ENCODE measurements at regions not wholly inside any gene's neighbourhood (a gene's known extent, or its start where the extent isn't known, plus 50 kb on each side); places are given as distances from the start of the nearest gene placed in this dataset.
A peak's percentile ranks its signal among the peaks of the same experiment; 100 is the strongest.

GRCh38 chr4:19381068-19381467 lies 870.6 kb upstream of the SLIT2 start:
- Histone ChIP-seq H3K4me3 (no peak overlapping the region), H3K4me1 (replicated peaks in 1 of 2) (no peaks in the 10 kb centered on the region), H3K27ac (no peak overlapping the region)
- no peak for ATAC-seq (replicated peaks in 6 of 8)
- WGBS, 10 experiments: 14 to 100% (median 89%) methylated on average over 1 of the region's 1 CpG; no CpG with 5 or more reads in 1 of the 10 experiments
- in situ Hi-C loops (cut with MboI; ENCODE audit: low pct_unique_long_range_greater_than_20kb in 2 of 9, low sequenced_read_pairs in 9 of 9, unreplicated experiment in 9 of 9): no loop called here

- WGBS, 10 experiments: 38 to 100% (median 92%) methylated on average over 1 to 2 of the region's 2 CpGs
- Histone ChIP-seq H3K4me1 (replicated peaks in 1 of 2) (no peaks in the 10 kb centered on the region), H3K27ac (no peak overlapping the region), H3K4me3 (no peak overlapping the region)
- in situ Hi-C loops (cut with MboI; ENCODE audit: low pct_unique_long_range_greater_than_20kb in 2 of 9, low sequenced_read_pairs in 9 of 9, unreplicated experiment in 9 of 9): no loop called here
- ATAC-seq (replicated peaks in 6 of 8): no peak
Observed at GRCh38 chr4:19380600-19380999, 871.1 kb upstream of the SLIT2 start.

- H3K27ac ChIP-seq: no peak overlapping the region
- ATAC-seq (replicated peaks in 6 of 8): no peak
- H3K4me3 ChIP-seq: no peak overlapping the region
- 45 to 100% (median 81%) methylated on average over 1 to 6 of the region's 6 CpGs for WGBS, 10 experiments
- peaks cover 0 to 7% of the 10 kb centered on the region in 2 donors for H3K4me1 ChIP-seq (replicated peaks in 1 of 2)
- in situ Hi-C loops (cut with MboI; ENCODE audit: low pct_unique_long_range_greater_than_20kb in 2 of 9, low sequenced_read_pairs in 9 of 9, unreplicated experiment in 9 of 9): no loop called here
Observed at GRCh38 chr4:19379191-19379708, 872.5 kb upstream of the SLIT2 start.

GRCh38 chr4:19375931-19376330 lies 875.8 kb upstream of the SLIT2 start:
- in situ Hi-C loops (cut with MboI; ENCODE audit: low pct_unique_long_range_greater_than_20kb in 2 of 9, low sequenced_read_pairs in 9 of 9, unreplicated experiment in 9 of 9): no loop called here
- ATAC-seq (replicated peaks in 6 of 8): no peak

GRCh38 chr4:19375136-19375804 lies 876.4 kb upstream of the SLIT2 start:
- no peak for ATAC-seq (replicated peaks in 6 of 8)
- Histone ChIP-seq H3K4me1 (replicated peaks in 1 of 2) (peaks cover 0 to 7% of the 10 kb centered on the region in 2 donors), H3K4me3 (no peak overlapping the region), H3K27ac (no peak overlapping the region)
- WGBS, 10 experiments: 60 to 100% (median 78%) methylated on average over 1 to 4 of the region's 4 CpGs; no CpG with 5 or more reads in 1 of the 10 experiments
- in situ Hi-C loops (cut with MboI; ENCODE audit: low pct_unique_long_range_greater_than_20kb in 2 of 9, low sequenced_read_pairs in 9 of 9, unreplicated experiment in 9 of 9): no loop called here

More at GRCh38 chr4:19375931-19376330, 875.8 kb upstream of the SLIT2 start:
- Histone ChIP-seq H3K27ac (no peak overlapping the region), H3K4me1 (replicated peaks in 1 of 2) (peaks cover 0 to 7% of the 10 kb centered on the region in 2 donors), H3K4me3 (no peak overlapping the region)
- 50 to 100% (median 100%) methylated on average over 1 to 2 of the region's 2 CpGs; no CpG with 5 or more reads in 5 of the 10 experiments for WGBS, 10 experiments

GRCh38 chr4:19372390-19372789 lies 879.3 kb upstream of the SLIT2 start:
- in situ Hi-C loops (cut with MboI; ENCODE audit: low pct_unique_long_range_greater_than_20kb in 2 of 9, low sequenced_read_pairs in 9 of 9, unreplicated experiment in 9 of 9): no loop called here
- Histone ChIP-seq H3K27ac (no peak overlapping the region), H3K4me3 (no peak overlapping the region), H3K4me1 (replicated peaks in 1 of 2) (peaks cover 0 to 7% of the 10 kb centered on the region in 2 donors)
- WGBS, 10 experiments: 100% methylated on average over 1 of the region's 2 CpGs; no CpG with 5 or more reads in 8 of the 10 experiments
- ATAC-seq (replicated peaks in 6 of 8): peak in 2 of 8 experiments; percentile 78 to 83

- no peak overlapping the region for H3K27ac ChIP-seq
- H3K4me1 ChIP-seq (replicated peaks in 1 of 2): no peaks in the 10 kb centered on the region
- in situ Hi-C loops (cut with MboI; ENCODE audit: low pct_unique_long_range_greater_than_20kb in 2 of 9, low sequenced_read_pairs in 9 of 9, unreplicated experiment in 9 of 9): no loop called here
- no peak for ATAC-seq (replicated peaks in 6 of 8)
- H3K4me3 ChIP-seq: no peak overlapping the region
- WGBS, 10 experiments: 57 to 100% (median 96%) methylated on average over 1 to 2 of the region's 3 CpGs; no CpG with 5 or more reads in 6 of the 10 experiments
Observed at GRCh38 chr4:19368800-19369199, 882.9 kb upstream of the SLIT2 start.

- Histone ChIP-seq H3K4me3 (no peak overlapping the region), H3K27ac (no peak overlapping the region), H3K4me1 (replicated peaks in 1 of 2) (no peaks in the 10 kb centered on the region)
- 44 to 100% (median 75%) methylated on average over 1 to 2 of the region's 2 CpGs; no CpG with 5 or more reads in 2 of the 10 experiments for WGBS, 10 experiments
- in situ Hi-C loops (cut with MboI; ENCODE audit: low pct_unique_long_range_greater_than_20kb in 2 of 9, low sequenced_read_pairs in 9 of 9, unreplicated experiment in 9 of 9): no loop called here
- no peak for ATAC-seq (replicated peaks in 6 of 8)
Observed at GRCh38 chr4:19366916-19367315, 884.8 kb upstream of the SLIT2 start.

GRCh38 chr4:19358015-19358414 lies 893.7 kb upstream of the SLIT2 start:
- 0 to 100% (median 51%) methylated on average over 1 to 2 of the region's 2 CpGs for WGBS, 10 experiments
- in situ Hi-C loops (cut with MboI; ENCODE audit: low pct_unique_long_range_greater_than_20kb in 2 of 9, low sequenced_read_pairs in 9 of 9, unreplicated experiment in 9 of 9): no loop called here
- Histone ChIP-seq H3K4me3 (no peak overlapping the region), H3K27ac (no peak overlapping the region), H3K4me1 (replicated peaks in 1 of 2) (no peaks in the 10 kb centered on the region)
- ATAC-seq (replicated peaks in 6 of 8): no peak

GRCh38 chr4:19349416-19349815 lies 902.3 kb upstream of the SLIT2 start:
- 20 to 100% (median 88%) methylated on average over 1 of the region's 1 CpG; no CpG with 5 or more reads in 3 of the 10 experiments for WGBS, 10 experiments
- Histone ChIP-seq H3K4me1 (replicated peaks in 1 of 2) (no peaks in the 10 kb centered on the region), H3K27ac (no peak overlapping the region), H3K4me3 (no peak overlapping the region)
- ATAC-seq (replicated peaks in 6 of 8): no peak
- in situ Hi-C loops (cut with MboI; ENCODE audit: low pct_unique_long_range_greater_than_20kb in 2 of 9, low sequenced_read_pairs in 9 of 9, unreplicated experiment in 9 of 9): no loop called here

- Histone ChIP-seq H3K4me1 (replicated peaks in 1 of 2) (no peaks in the 10 kb centered on the region), H3K27ac (no peak overlapping the region), H3K4me3 (no peak overlapping the region)
- no peak for ATAC-seq (replicated peaks in 6 of 8)
- in situ Hi-C loops (cut with MboI; ENCODE audit: low pct_unique_long_range_greater_than_20kb in 2 of 9, low sequenced_read_pairs in 9 of 9, unreplicated experiment in 9 of 9): no loop called here
Observed at GRCh38 chr4:19348746-19349145, 903.0 kb upstream of the SLIT2 start.

- Histone ChIP-seq H3K4me1 (replicated peaks in 1 of 2) (no peaks in the 10 kb centered on the region), H3K4me3 (no peak overlapping the region), H3K27ac (no peak overlapping the region)
- ATAC-seq (replicated peaks in 6 of 8): no peak
- in situ Hi-C loops (cut with MboI; ENCODE audit: low pct_unique_long_range_greater_than_20kb in 2 of 9, low sequenced_read_pairs in 9 of 9, unreplicated experiment in 9 of 9): no loop called here
- 55 to 100% (median 87%) methylated on average over 2 to 3 of the region's 3 CpGs for WGBS, 10 experiments
Observed at GRCh38 chr4:19346636-19347035, 905.1 kb upstream of the SLIT2 start.

GRCh38 chr4:19329631-19330030 lies 922.1 kb upstream of the SLIT2 start:
- Histone ChIP-seq H3K27ac (no peak overlapping the region), H3K4me3 (no peak overlapping the region), H3K4me1 (replicated peaks in 1 of 2) (no peaks in the 10 kb centered on the region)
- no peak for ATAC-seq (replicated peaks in 6 of 8)
- WGBS, 10 experiments: 50 to 100% (median 80%) methylated on average over 1 of the region's 1 CpG; no CpG with 5 or more reads in 3 of the 10 experiments
- in situ Hi-C loops (cut with MboI; ENCODE audit: low pct_unique_long_range_greater_than_20kb in 2 of 9, low sequenced_read_pairs in 9 of 9, unreplicated experiment in 9 of 9): no loop called here

- in situ Hi-C loops (cut with MboI; ENCODE audit: low pct_unique_long_range_greater_than_20kb in 2 of 9, low sequenced_read_pairs in 9 of 9, unreplicated experiment in 9 of 9): no loop called here
- Histone ChIP-seq H3K27ac (no peak overlapping the region), H3K4me1 (replicated peaks in 1 of 2) (no peaks in the 10 kb centered on the region), H3K4me3 (no peak overlapping the region)
- ATAC-seq (replicated peaks in 6 of 8): no peak
- WGBS, 10 experiments: 68 to 100% (median 96%) methylated on average over 1 to 4 of the region's 4 CpGs; no CpG with 5 or more reads in 3 of the 10 experiments
Observed at GRCh38 chr4:19329077-19329476, 922.6 kb upstream of the SLIT2 start.

All from motor neuron (in vitro differentiated cells).